Prostate gland (tissue), 2 donors: ENCODE measurements at regions not wholly inside any gene's neighbourhood (a gene's known extent, or its start where the extent isn't known, plus 50 kb on each side); places are given as distances from the start of the nearest gene placed in this dataset.

ENCODE experiments used
- POLR2A ChIP-seq: fragments of 450-650 bp; IDR thresholded peaks from one replicate; pipeline ENCODE4 v1.6.1; 2016; ENCODE audit warnings: antibody characterized with exemption, mild to moderate bottlenecking
- POLR2AphosphoS5 ChIP-seq: sonication (generic); formaldehyde crosslinking; IDR thresholded peaks from one replicate; pipeline ENCODE4 v1.6.1; 2017; ENCODE audit warnings: antibody characterized with exemption
- TF ChIP-seq, protein P1 (sequence below), 4 experiments: fragments of 200-600 bp in 2 of 4; fragments of 450-650 bp in 2 of 4; sonication (generic) in 2 of 4; IDR thresholded peaks; 1 replicate in 3 of 4; 2 replicates in 1 of 4; pipeline ENCODE4 v1.5.1; 2016 to 2019; ENCODE audit warnings: antibody characterized with exemption in 4 of 4, mild to moderate bottlenecking in 2 of 4, moderate library complexity in 2 of 4

DNA sequence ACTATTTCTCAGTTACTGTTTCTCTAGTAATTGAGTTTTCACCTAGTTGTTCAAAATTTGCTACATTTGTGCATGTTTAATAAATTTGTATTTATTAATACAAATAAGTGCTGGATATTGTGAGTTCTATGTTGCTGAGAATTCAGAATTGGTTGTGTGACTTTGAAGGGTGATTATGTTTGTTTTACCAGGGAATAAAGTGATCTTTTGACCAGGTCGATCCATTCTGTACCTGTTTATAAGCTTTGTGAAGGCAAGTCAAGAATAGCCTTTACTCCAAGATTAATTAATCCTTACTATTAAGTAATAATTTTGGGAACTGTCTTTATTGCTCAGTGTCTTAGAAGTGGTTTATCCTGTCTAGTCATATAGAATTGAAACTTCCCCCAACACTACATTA lies 230.0 kb upstream of the GYPC start:
- TF ChIP-seq, protein P1, sequence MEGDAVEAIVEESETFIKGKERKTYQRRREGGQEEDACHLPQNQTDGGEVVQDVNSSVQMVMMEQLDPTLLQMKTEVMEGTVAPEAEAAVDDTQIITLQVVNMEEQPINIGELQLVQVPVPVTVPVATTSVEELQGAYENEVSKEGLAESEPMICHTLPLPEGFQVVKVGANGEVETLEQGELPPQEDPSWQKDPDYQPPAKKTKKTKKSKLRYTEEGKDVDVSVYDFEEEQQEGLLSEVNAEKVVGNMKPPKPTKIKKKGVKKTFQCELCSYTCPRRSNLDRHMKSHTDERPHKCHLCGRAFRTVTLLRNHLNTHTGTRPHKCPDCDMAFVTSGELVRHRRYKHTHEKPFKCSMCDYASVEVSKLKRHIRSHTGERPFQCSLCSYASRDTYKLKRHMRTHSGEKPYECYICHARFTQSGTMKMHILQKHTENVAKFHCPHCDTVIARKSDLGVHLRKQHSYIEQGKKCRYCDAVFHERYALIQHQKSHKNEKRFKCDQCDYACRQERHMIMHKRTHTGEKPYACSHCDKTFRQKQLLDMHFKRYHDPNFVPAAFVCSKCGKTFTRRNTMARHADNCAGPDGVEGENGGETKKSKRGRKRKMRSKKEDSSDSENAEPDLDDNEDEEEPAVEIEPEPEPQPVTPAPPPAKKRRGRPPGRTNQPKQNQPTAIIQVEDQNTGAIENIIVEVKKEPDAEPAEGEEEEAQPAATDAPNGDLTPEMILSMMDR (IDR thresholded peaks at IDR 0.05) = no peak
- TF ChIP-seq POLR2AphosphoS5 (no peak), POLR2A (no peak)
